T-helper 1 cell treated with Interleukin-12 subunit alpha and Interleukin-12 subunit beta and Interleukin-4 antibody, amounts not matched to agents 30 μg/mL and 1 μg/mL, for 36 hours (primary cell): ENCODE measurements at regions not wholly inside any gene's neighbourhood (a gene's known extent, or its start where the extent isn't known, plus 50 kb on each side); places are given as distances from the start of the nearest gene placed in this dataset.
"Not testable (repeated sequence)": the region's sequence is repeated elsewhere in the genome, so short reads cannot be mapped to it uniquely, and the experiment has no call there.

Source experiments
- H3K27ac Mint-ChIP-seq: one replicate; pipeline ENCODE4 v1.8.0; 2021; ENCODE audit warnings: mild to moderate bottlenecking, mixed read lengths
- H3K27me3 Mint-ChIP-seq: one replicate; pipeline ENCODE4 v1.8.0; 2021; ENCODE audit warnings: low read depth, mixed read lengths
- H3K36me3 Mint-ChIP-seq: one replicate; pipeline ENCODE4 v1.8.0; 2021; ENCODE audit warnings: low read depth, mixed read lengths
- H3K4me1 Mint-ChIP-seq: one replicate; pipeline ENCODE4 v1.8.0; 2021; ENCODE audit warnings: low read depth, mixed read lengths
- H3K4me3 Mint-ChIP-seq: one replicate; pipeline ENCODE4 v1.8.0; 2021; ENCODE audit warnings: mild to moderate bottlenecking, moderate library complexity, mixed read lengths
- H3K9me3 Mint-ChIP-seq: one replicate; pipeline ENCODE4 v1.8.0; 2021; ENCODE audit warnings: mixed read lengths

DNA sequence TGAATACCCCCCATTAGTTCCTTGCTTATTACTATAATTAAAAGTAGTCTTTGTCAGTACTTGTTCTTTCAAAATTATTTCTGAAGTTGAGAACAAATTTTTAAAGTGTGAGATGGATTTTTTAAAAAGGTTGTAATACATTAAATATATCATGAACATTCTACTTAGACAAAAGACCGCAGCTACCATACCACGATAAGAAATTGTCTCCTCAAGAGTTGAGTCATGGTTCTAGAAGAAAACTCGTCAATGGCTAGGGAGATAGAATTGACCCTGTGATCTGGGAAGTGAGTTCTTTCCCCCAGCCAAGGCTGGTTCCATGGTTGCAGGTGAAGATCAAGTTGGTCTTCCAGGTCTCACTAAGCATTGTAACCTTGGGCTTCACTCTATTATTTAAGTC is 67.8 kb upstream of the ACYP2 start:
- H3K9me3 Mint-ChIP-seq, result peaks cover 8% of the 10 kb centered on the region
- peaks cover 2% of the 10 kb centered on the region for H3K4me1 Mint-ChIP-seq
- H3K4me3 Mint-ChIP-seq, result no peak overlapping the region
- H3K27ac Mint-ChIP-seq, result no peak overlapping the region
- H3K27me3 Mint-ChIP-seq, result no peaks in the 10 kb centered on the region
- peaks cover 9% of the 10 kb centered on the region for H3K36me3 Mint-ChIP-seq

DNA sequence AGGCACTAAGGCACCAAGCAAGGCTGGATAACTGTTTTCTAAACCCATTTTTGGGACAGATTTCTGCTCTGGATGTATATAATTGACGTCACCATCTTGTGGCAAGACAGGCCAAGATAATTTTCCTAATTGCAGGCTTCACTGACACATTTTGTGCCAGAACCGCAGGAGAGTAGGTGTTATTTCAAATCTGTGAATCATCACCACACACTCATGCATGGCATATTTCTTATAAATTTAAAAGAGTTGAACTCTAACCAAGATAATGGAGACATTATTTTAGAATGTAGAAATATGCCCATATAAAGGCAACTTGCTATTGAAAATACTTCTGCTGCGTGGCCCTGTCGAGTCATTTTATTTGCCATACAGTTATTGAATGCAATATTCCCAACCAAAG is 68.3 kb upstream of the ACYP2 start:
- Mint-ChIP-seq H3K4me3 (no peak overlapping the region), H3K27ac (no peak overlapping the region), H3K36me3 (peaks cover 9% of the 10 kb centered on the region), H3K27me3 (no peaks in the 10 kb centered on the region), H3K9me3 (peaks cover 8% of the 10 kb centered on the region), H3K4me1 (no peaks in the 10 kb centered on the region)

DNA sequence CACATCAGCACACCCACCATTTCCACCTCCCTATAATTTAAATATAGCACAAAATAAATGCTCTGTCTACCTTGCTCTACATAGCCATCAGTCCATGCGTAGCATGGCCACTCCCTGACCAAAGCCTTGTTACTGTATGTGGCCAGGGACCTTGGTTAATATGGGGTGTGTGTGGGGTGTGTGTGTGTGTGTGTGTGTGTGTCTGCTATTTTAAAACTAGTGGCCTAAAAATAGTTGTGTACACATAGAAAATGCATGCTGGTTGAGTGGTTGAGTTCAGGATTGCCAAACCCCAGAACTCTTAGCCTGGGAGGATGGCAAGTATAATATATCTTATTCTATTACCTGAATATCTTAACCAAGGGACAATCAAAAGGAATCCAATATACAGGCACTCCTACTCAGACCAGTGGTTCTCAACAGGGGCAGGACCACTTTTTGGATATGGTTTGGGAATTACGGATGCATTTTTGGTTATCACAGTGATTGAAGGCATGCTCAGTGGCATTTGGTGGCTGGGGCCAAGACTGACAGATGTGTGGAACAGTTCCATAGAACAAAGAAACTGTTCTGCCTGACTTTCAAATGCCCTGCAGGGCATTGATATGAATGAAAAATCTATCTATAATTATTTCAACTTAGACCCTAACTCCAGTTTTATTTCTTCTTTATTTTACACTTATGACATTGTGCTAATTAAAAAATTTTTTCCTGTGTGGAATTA is 72.3 kb upstream of the PSME4 start:
- Mint-ChIP-seq H3K27ac (no peak overlapping the region), H3K4me3 (no peak overlapping the region), H3K9me3 (peaks cover 8% of the 10 kb centered on the region)

DNA sequence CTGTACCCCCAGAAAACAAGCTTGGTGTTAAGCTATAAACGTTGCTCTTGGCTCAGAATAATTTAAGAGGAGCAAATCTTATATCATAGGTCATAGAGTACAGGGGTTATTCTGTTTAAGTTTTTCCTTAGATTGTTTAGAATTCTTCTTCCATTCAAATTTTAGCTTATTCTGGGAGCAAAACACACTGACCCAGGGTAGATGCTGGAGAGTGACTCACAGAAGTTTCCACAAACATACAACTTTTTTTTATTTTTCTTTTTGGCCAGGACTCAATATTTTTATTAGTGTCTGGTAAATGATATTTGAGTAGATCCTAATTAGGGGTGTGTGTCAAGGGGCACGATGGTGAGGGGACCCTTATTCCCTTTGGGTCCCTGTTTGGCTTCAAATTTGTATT is 71.5 kb upstream of the PSME4 start:
- Mint-ChIP-seq H3K4me1 (no peaks in the 10 kb centered on the region), H3K36me3 (peaks cover 8% of the 10 kb centered on the region), H3K27ac (no peak overlapping the region), H3K27me3 (no peaks in the 10 kb centered on the region), H3K4me3 (no peak overlapping the region), H3K9me3 (peaks cover 8% of the 10 kb centered on the region)

More for the DNA sequence above, 72.3 kb upstream of the PSME4 start:
- Mint-ChIP-seq H3K27me3 (no peaks in the 10 kb centered on the region), H3K4me1 (no peaks in the 10 kb centered on the region), H3K36me3 (peaks cover 9% of the 10 kb centered on the region)

DNA sequence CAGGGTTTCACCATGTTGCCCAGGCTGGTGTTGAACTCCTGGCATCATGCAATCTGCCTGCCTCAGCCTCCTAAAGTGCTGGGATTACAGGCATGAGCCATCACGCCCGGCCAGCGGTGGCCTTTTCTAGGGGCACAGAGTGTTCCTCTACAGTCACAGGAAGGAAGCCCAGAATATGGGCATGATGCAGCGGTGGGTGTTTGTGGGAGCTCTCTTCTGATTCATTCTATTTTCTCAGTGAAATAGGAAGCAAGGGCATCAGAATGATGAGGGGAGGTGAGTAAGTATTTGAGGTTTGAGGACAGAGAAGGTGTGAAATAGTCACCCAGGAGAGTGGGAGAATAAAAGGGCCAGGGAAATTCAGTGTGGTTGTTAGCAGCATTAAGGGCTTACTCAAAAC is 70.3 kb upstream of the PSME4 start:
- peaks cover 8% of the 10 kb centered on the region for H3K36me3 Mint-ChIP-seq
- H3K9me3 Mint-ChIP-seq, result peaks cover 8% of the 10 kb centered on the region
- H3K4me3 Mint-ChIP-seq, result no peak overlapping the region
- no peaks in the 10 kb centered on the region for H3K27me3 Mint-ChIP-seq
- no peaks in the 10 kb centered on the region for H3K4me1 Mint-ChIP-seq
- no peak overlapping the region for H3K27ac Mint-ChIP-seq

DNA sequence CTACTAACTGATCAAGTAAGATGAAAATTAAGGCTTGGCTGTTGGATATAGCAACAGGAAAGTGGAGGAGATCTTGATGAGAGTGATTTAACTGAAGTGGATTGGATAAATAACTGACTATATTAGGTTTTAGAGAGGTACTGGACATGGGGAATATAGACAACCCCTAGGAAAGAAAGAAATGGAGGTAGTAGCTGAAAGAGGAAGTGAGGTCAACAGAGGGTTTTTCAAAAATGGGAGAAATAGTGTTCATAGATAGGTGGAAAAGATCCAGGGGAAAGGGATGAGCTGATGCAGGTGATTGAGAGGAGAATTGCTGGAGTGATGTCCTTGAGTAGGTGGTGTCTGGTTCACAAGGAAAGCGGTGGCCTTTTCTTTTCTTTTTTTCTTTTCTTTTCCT is 69.9 kb upstream of the PSME4 start:
- no peaks in the 10 kb centered on the region for H3K4me1 Mint-ChIP-seq
- no peaks in the 10 kb centered on the region for H3K27me3 Mint-ChIP-seq
- peaks cover 8% of the 10 kb centered on the region for H3K9me3 Mint-ChIP-seq
- no peak overlapping the region for H3K4me3 Mint-ChIP-seq
- no peak overlapping the region for H3K27ac Mint-ChIP-seq
- H3K36me3 Mint-ChIP-seq, result peaks cover 8% of the 10 kb centered on the region

DNA sequence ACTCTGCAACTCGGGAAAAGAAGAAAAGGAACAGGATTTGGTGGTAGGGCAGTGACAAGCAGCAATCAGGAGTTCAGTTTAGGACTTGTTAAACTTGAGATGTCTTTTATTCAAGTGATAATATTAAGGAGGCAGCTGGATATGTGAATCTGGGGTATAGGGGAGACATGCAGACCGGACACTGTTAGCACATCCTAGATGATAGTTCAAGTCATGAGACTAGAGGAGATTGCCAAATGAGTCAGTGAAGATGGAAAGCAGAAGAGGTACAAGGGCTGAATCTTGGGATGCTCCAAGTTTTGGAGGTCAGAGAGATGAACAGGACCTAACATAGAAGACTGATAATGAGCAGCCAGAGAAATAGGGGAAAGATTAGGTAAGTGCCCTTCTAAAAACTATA is 69.5 kb upstream of the PSME4 start:
- H3K27me3 Mint-ChIP-seq, result no peaks in the 10 kb centered on the region
- H3K36me3 Mint-ChIP-seq, result peaks cover 6% of the 10 kb centered on the region
- H3K27ac Mint-ChIP-seq, result no peak overlapping the region
- no peak overlapping the region for H3K4me3 Mint-ChIP-seq
- no peaks in the 10 kb centered on the region for H3K4me1 Mint-ChIP-seq
- H3K9me3 Mint-ChIP-seq, result peaks cover 6% of the 10 kb centered on the region

DNA sequence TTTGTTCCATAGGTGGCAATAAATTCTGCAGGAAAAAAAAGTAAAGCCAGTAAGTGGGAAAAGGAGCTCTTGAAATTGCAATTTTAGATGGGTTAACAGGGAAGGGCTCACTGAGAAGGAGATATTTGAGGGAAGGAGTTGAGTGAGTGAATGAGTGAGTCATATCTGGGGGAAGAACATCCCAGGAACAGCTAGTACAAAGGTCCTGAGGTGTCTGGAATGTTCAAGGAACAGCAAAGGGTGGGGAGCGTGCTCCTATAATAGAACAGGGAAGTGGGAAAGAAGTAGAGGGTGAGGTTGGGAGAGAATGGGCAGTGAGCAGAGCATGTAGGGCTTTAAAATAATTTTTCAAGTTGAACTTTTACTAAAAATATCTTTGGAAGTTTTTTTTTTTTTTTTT is 68.0 kb upstream of the PSME4 start:
- no peaks in the 10 kb centered on the region for H3K4me1 Mint-ChIP-seq
- no peak overlapping the region for H3K27ac Mint-ChIP-seq
- H3K36me3 Mint-ChIP-seq, result peaks cover 2% of the 10 kb centered on the region
- no peak overlapping the region for H3K4me3 Mint-ChIP-seq
- no peaks in the 10 kb centered on the region for H3K27me3 Mint-ChIP-seq
- no peaks in the 10 kb centered on the region for H3K9me3 Mint-ChIP-seq

DNA sequence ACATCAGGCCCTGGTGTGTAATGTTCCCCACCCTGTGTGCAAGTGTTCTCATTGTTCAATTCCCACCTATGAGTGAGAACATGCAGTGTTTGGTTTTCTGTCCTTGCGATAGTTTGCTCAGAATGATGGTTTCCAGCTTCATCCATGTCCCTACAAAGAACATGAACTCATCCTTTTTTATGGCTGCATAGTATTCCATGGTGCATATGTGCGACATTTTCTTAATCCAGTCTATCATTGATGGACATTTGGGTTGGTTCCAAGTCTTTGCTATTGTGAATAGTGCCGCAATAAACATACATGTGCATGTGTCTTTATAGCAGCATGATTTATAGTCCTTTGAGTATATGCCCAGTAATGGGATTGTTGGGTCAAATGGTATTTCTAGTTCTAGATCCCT is 60.5 kb upstream of the PSME4 start:
- not testable (repeated sequence) for H3K27me3 Mint-ChIP-seq, H3K27ac Mint-ChIP-seq, H3K36me3 Mint-ChIP-seq, H3K4me1 Mint-ChIP-seq, H3K4me3 Mint-ChIP-seq, H3K9me3 Mint-ChIP-seq

DNA sequence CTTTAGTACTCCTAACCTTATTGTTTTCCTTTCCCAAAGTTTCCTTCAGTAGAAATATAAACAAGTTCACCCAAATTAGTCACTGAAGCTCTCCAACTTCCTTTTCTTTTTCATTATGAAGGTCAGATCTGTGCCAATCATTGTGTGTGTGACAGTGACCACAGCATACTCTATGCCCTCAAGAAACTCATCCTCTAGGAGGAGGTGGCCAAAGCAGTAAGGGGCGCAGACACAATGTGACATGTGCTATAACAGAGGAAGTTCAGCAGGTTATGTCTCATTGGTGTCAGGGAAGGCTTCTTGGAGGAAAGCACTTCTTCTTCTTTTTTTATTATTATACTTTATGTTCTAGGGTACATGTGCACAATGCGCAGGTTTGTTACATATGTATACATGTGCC is 60.0 kb upstream of the PSME4 start:
- Mint-ChIP-seq H3K36me3 (peaks cover 3% of the 10 kb centered on the region), H3K4me3 (no peak overlapping the region), H3K4me1 (no peaks in the 10 kb centered on the region), H3K27ac (no peak overlapping the region), H3K27me3 (no peaks in the 10 kb centered on the region), H3K9me3 (peaks cover 6% of the 10 kb centered on the region)

DNA sequence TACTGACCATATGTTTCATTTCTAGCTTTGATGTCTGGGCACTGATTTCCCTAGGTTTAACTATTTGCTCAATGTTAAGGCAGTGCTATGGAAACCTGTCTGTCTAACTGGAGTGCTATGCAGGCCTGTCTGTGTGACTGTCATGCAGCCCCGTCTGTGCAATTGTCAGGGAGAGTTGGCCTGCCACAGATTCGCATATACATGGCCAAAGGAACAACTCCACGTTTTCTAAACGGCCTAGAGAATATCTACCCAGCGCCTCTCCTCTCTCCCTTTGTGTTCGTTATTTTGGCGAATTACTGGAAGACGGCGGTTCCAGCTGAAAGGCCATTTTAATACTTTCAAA is 59.6 kb upstream of the PSME4 start:
- Mint-ChIP-seq H3K9me3 (peaks cover 6% of the 10 kb centered on the region), H3K4me3 (no peak overlapping the region), H3K4me1 (no peaks in the 10 kb centered on the region), H3K27me3 (no peaks in the 10 kb centered on the region), H3K27ac (no peak overlapping the region), H3K36me3 (peaks cover 3% of the 10 kb centered on the region)

DNA sequence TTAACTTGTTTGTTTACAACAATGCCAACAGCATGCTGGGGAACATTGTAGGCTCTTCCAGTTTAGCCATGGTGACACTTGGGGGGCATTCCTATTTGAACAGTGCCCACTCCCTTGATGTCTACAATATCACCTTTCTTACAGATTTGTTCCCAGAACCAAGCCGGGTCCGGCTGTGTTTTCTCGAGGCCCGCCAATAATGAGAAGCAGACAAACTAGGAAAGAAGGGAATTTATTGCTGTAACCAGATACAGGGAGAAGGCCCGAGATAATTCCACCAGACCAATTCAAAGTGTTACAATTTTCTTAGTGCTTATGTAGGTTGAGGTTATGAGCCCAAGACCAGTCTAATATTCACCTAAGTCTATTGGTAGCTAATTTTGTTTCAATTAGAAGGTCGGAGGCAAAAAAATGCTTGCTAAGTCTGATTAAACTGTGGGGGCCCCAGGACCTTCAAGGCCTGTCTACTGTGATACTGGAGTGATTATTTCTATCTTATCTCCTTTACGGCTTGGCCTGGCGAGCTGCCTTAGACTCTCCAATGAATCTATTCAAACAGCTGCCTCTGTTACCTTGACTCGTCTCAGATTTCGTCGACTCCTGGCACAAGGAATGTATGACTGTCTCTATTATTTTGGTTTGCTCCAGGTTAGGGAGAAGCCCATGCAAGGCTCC is 59.1 kb upstream of the PSME4 start:
- Mint-ChIP-seq H3K4me1 (no peaks in the 10 kb centered on the region), H3K27ac (no peak overlapping the region), H3K4me3 (no peak overlapping the region), H3K36me3 (peaks cover 3% of the 10 kb centered on the region), H3K9me3 (peaks cover 6% of the 10 kb centered on the region), H3K27me3 (no peaks in the 10 kb centered on the region)

DNA sequence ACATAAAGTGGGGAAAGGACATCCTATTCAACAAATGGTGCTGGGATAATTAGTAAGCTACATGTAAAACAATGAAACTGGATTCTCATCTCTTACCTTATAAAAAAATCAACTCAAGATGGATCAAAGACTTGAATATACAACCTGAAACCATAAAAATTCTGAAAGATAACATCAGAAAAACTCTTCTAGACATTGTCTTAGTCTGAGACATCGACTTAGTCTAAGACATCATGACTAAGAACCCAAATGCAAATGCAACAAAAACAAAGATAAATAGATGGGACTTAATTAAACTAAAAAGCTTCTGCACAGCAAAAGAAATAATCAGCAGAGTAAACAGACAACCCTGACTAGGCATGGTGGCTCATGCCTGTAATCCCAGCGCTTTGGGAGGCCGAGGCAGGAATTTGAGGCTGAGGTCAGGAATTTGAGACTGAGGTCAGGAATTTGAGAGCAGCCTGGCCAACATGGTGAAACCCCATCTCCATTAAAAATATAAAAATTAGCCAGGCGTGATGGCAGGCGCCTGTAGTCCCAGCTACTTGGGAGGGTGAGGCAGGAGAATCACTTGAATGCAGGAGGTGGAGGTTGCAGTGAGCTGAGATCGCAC is 54.8 kb upstream of the PSME4 start:
- not testable (repeated sequence) for H3K27ac Mint-ChIP-seq, H3K36me3 Mint-ChIP-seq, H3K4me1 Mint-ChIP-seq, H3K4me3 Mint-ChIP-seq, H3K27me3 Mint-ChIP-seq
- H3K9me3 Mint-ChIP-seq, result peaks cover 20% of the 10 kb centered on the region

DNA sequence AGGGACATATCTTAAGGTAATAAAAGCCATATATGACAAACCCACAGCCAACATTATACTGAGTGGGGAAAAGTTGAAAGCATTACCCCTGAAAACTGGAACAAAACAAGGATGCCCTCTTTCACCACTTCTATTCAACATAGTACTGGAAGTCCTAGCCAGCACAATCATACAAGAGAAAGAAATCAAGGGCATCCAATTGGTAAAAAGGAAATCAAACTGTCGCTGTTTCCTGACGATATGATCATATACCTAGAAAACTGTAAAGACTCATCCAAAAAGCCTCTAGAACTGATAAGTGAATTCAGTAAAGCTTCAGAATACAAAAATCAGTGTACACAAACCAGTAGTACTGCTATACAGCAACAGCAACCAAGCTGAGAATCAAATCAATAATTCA is 53.8 kb upstream of the PSME4 start:
- Mint-ChIP-seq H3K9me3 (peaks cover 20% of the 10 kb centered on the region), H3K4me3 (no peak overlapping the region), H3K36me3 (peaks cover 5% of the 10 kb centered on the region), H3K4me1 (no peaks in the 10 kb centered on the region), H3K27ac (no peak overlapping the region), H3K27me3 (no peaks in the 10 kb centered on the region)

DNA sequence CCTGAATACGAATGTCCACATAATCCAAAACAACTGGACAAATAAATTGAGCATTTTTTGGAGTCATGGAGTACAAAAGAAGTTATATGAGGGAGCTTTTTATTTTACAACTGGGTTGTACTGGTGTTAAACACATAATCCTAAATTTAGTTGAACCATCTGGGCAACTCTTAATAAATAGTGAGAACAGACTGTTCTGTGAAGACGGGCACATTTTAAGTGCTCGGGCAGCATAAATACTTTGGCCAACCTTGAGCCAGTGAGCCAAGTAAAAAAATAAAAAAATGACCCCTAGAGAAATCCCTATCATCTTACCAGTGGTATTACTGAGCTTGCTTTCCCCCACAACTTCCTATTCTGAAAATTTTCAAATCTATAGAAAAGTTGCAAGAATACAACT is 50.9 kb upstream of the PSME4 start:
- H3K4me3 Mint-ChIP-seq, result no peak overlapping the region

More for the DNA sequence above, 50.9 kb upstream of the PSME4 start:
- Mint-ChIP-seq H3K4me1 (no peaks in the 10 kb centered on the region), H3K36me3 (peaks cover 6% of the 10 kb centered on the region), H3K27me3 (no peaks in the 10 kb centered on the region), H3K9me3 (peaks cover 20% of the 10 kb centered on the region), H3K27ac (no peak overlapping the region)
